Astrocyte (in vitro differentiated cells and primary cell): ENCODE measurements at regions not wholly inside any gene's neighbourhood (a gene's known extent, or its start where the extent isn't known, plus 50 kb on each side); places are given as distances from the start of the nearest gene placed in this dataset.

Experiments used
- DNase-seq: peaks from one replicate; pipeline ENCODE4 v3.0.0-alpha.2; 2010; ENCODE audit warnings: low read depth
- FAIRE-seq: peaks from 2 replicates; lab custom pipeline; 2011; peaks lifted over from hg19 to GRCh38; lab: Jason Lieb, UNC
- H2AFZ ChIP-seq: 2 replicates; pipeline ENCODE4 v1.6.0; 2012; ENCODE audit warnings: low read depth, low read length, inconsistent platforms
- H3K27ac ChIP-seq: 2 replicates; pipeline ENCODE4 v1.5.1; 2011; ENCODE audit warnings: low read depth, low read length, inconsistent platforms
- H3K27me3 ChIP-seq: 2 replicates; pipeline ENCODE4 v1.6.0; 2011; ENCODE audit warnings: low read length, inconsistent platforms; ENCODE audit not compliant: insufficient read depth
- H3K36me3 ChIP-seq: 2 replicates; pipeline ENCODE4 v1.5.1; 2011; ENCODE audit warnings: low read length, inconsistent platforms; ENCODE audit not compliant: insufficient read depth
- H3K4me1 ChIP-seq: 2 replicates; pipeline ENCODE4 v1.5.1; 2011; ENCODE audit warnings: low read length, inconsistent platforms; ENCODE audit not compliant: insufficient read depth
- H3K4me2 ChIP-seq: 2 replicates; pipeline ENCODE4 v1.6.0; 2012; ENCODE audit warnings: low read length, inconsistent platforms
- H3K4me3 ChIP-seq: 2 replicates; pipeline ENCODE4 v1.5.1; 2011; ENCODE audit warnings: low read depth, mild to moderate bottlenecking, low read length, inconsistent platforms; ENCODE audit not compliant: insufficient read depth
- H3K79me2 ChIP-seq: 2 replicates; pipeline ENCODE4 v1.6.0; 2012; ENCODE audit warnings: mild to moderate bottlenecking, low read length, inconsistent platforms; ENCODE audit not compliant: insufficient read depth
- H3K9ac ChIP-seq: 2 replicates; pipeline ENCODE4 v1.6.0; 2012; ENCODE audit warnings: mild to moderate bottlenecking, low read length, inconsistent platforms
- H3K9me3 ChIP-seq: 2 replicates; pipeline ENCODE4 v1.5.1; 2012; ENCODE audit warnings: low read depth, mild to moderate bottlenecking, low read length, inconsistent platforms; ENCODE audit not compliant: insufficient read depth
- H4K20me1 ChIP-seq: 2 replicates; pipeline ENCODE4 v1.6.0; 2012; ENCODE audit warnings: low read length, inconsistent platforms; ENCODE audit not compliant: insufficient read depth
- H3K27ac Mint-ChIP-seq: one replicate; pipeline ENCODE4 v1.8.0; 2021; ENCODE audit warnings: mild to moderate bottlenecking, mixed read lengths; ENCODE audit not compliant: unreplicated experiment
- H3K27me3 Mint-ChIP-seq: one replicate; pipeline ENCODE4 v1.8.0; 2021; ENCODE audit warnings: low read depth, mixed read lengths; ENCODE audit not compliant: unreplicated experiment
- H3K36me3 Mint-ChIP-seq: one replicate; pipeline ENCODE4 v1.8.0; 2021; ENCODE audit warnings: low read depth, mixed read lengths; ENCODE audit not compliant: unreplicated experiment
- H3K4me1 Mint-ChIP-seq: one replicate; pipeline ENCODE4 v1.8.0; 2021; ENCODE audit warnings: low read depth, mixed read lengths; ENCODE audit not compliant: unreplicated experiment
- H3K4me3 Mint-ChIP-seq: one replicate; pipeline ENCODE4 v1.8.0; 2021; ENCODE audit warnings: mild to moderate bottlenecking, moderate library complexity, mixed read lengths; ENCODE audit not compliant: unreplicated experiment
- H3K9me3 Mint-ChIP-seq: one replicate; pipeline ENCODE4 v1.8.0; 2021; ENCODE audit warnings: mild to moderate bottlenecking, mixed read lengths; ENCODE audit not compliant: unreplicated experiment
- CTCF ChIP-seq: IDR thresholded peaks from 2 replicates; pipeline ENCODE4 v1.5.1; 2011; ENCODE audit warnings: low read depth, mild to moderate bottlenecking, inconsistent platforms, low read length, moderate library complexity; ENCODE audit not compliant: insufficient read depth
- EZH2 ChIP-seq: IDR thresholded peaks from 2 replicates; pipeline ENCODE4 v1.6.1; 2012; ENCODE audit warnings: mild to moderate bottlenecking, low read length, inconsistent platforms; ENCODE audit not compliant: insufficient read depth

- H3K36me3 ChIP-seq = no peaks in the 10 kb centered on the region
- H2AFZ ChIP-seq = no peak overlapping the region
- TF ChIP-seq CTCF (no peak), EZH2 (no peak)
- H3K79me2 ChIP-seq = no peaks in the 10 kb centered on the region
- H3K27ac ChIP-seq = no peak overlapping the region
- no peaks in the 10 kb centered on the region for H3K9me3 ChIP-seq
- no peak overlapping the region for H3K27ac Mint-ChIP-seq
- H3K9ac ChIP-seq = no peak overlapping the region
- H3K4me1 ChIP-seq = peaks cover 13% of the 10 kb centered on the region
- H3K4me1 Mint-ChIP-seq = peaks cover 5% of the 10 kb centered on the region
- peaks cover 22% of the 10 kb centered on the region for H3K9me3 Mint-ChIP-seq
- DNase-seq (no peak), FAIRE-seq (no peak)
- peaks cover 6% of the 10 kb centered on the region for H3K36me3 Mint-ChIP-seq
- H3K27me3 ChIP-seq = no peaks in the 10 kb centered on the region
- H3K4me3 ChIP-seq = no peak overlapping the region
- peaks cover 3% of the 10 kb centered on the region for H3K27me3 Mint-ChIP-seq
- no peaks in the 10 kb centered on the region for H4K20me1 ChIP-seq
- H3K4me2 ChIP-seq = no peak overlapping the region
- no peak overlapping the region for H3K4me3 Mint-ChIP-seq
Measured at GRCh38 chr9:134566196-134566847, 75.3 kb upstream of the COL5A1 start.

- H3K4me1 Mint-ChIP-seq = peaks cover 5% of the 10 kb centered on the region
- Histone ChIP-seq H3K27ac (no peak overlapping the region), H4K20me1 (no peaks in the 10 kb centered on the region), H3K4me3 (no peak overlapping the region), H3K4me2 (no peak overlapping the region), H3K9me3 (no peaks in the 10 kb centered on the region), H3K4me1 (peaks cover 13% of the 10 kb centered on the region), H3K27me3 (no peaks in the 10 kb centered on the region), H3K79me2 (no peaks in the 10 kb centered on the region), H3K36me3 (no peaks in the 10 kb centered on the region), H2AFZ (no peak overlapping the region), H3K9ac (no peak overlapping the region)
- H3K36me3 Mint-ChIP-seq = peaks cover 8% of the 10 kb centered on the region
- no peak for FAIRE-seq
- H3K27me3 Mint-ChIP-seq = peaks cover 3% of the 10 kb centered on the region
- TF ChIP-seq EZH2 (no peak), CTCF (no peak)
- no peak overlapping the region for H3K4me3 Mint-ChIP-seq
- H3K9me3 Mint-ChIP-seq = peaks cover 25% of the 10 kb centered on the region
- no peak for DNase-seq
- no peak overlapping the region for H3K27ac Mint-ChIP-seq
Measured at GRCh38 chr9:134566936-134567335, 74.7 kb upstream of the COL5A1 start.

GRCh38 chr9:134568116-134568515, 73.5 kb upstream of the COL5A1 start:
- no peak overlapping the region for H3K27ac ChIP-seq
- H3K9me3 ChIP-seq = no peaks in the 10 kb centered on the region
- no peaks in the 10 kb centered on the region for H3K36me3 ChIP-seq
- no peak overlapping the region for H2AFZ ChIP-seq
- Mint-ChIP-seq H3K9me3 (peaks cover 25% of the 10 kb centered on the region), H3K27me3 (peaks cover 5% of the 10 kb centered on the region), H3K27ac (no peak overlapping the region), H3K36me3 (peaks cover 8% of the 10 kb centered on the region), H3K4me3 (no peak overlapping the region), H3K4me1 (peaks cover 1% of the 10 kb centered on the region)
- H3K79me2 ChIP-seq = no peaks in the 10 kb centered on the region
- no peak overlapping the region for H3K9ac ChIP-seq
- H3K4me1 ChIP-seq = peaks cover 13% of the 10 kb centered on the region
- no peak for TF ChIP-seq CTCF
- no peak for TF ChIP-seq EZH2
- H3K4me2 ChIP-seq = no peak overlapping the region
- no peaks in the 10 kb centered on the region for H4K20me1 ChIP-seq
- H3K4me3 ChIP-seq = no peak overlapping the region
- H3K27me3 ChIP-seq = no peaks in the 10 kb centered on the region
- no peak for DNase-seq
- no peak for FAIRE-seq
